ENCODE measurements at regions not wholly inside any gene's neighbourhood (a gene's known extent, or its start where the extent isn't known, plus 50 kb on each side); places are given as distances from the start of the nearest gene placed in this dataset.

- no peak for TF ChIP-seq CTCF (IDR thresholded peaks at IDR 0.05; ENCODE audit: extremely low read depth, insufficient read depth, missing control alignments)
- DNase-seq (ENCODE audit: low spot score): no peak
- in situ Hi-C loops (cut with MboI; ENCODE audit: low pct_unique_long_range_greater_than_20kb, low sequenced_read_pairs, unreplicated experiment): no loop called here
Measured at GRCh38 chr4:145307763-145308430, 127.5 kb upstream of the OTUD4 start.

GRCh38 chr4:145307120-145307519 lies 126.7 kb upstream of the OTUD4 start:
- no peak for TF ChIP-seq CTCF (IDR thresholded peaks at IDR 0.05; ENCODE audit: extremely low read depth, insufficient read depth, missing control alignments)
- no peak for DNase-seq (ENCODE audit: low spot score)
- in situ Hi-C loops (cut with MboI; ENCODE audit: low pct_unique_long_range_greater_than_20kb, low sequenced_read_pairs, unreplicated experiment): no loop called here

DNA sequence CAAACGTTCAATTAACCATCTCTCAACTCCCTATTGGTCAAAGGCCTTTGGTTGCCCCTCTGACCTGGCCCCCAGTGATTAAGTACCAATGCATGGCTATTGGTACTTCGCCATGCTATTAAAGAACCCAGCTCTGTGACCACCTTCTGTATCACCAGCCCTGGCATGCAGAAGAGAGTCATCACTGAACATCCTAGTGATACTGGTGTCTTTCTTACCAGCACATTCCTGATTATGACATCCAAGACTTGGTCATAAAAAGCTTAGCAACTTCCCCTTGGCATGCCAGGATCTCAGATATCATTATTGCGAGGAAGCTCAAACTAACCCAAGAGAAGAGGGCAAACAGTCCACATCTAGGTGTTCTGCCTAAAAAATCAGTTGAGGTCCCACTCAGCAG lies 122.3 kb upstream of the OTUD4 start:
- DNase-seq (ENCODE audit: low spot score): no peak
- in situ Hi-C loops (cut with MboI; ENCODE audit: low pct_unique_long_range_greater_than_20kb, low sequenced_read_pairs, unreplicated experiment): no loop called here
- TF ChIP-seq CTCF (IDR thresholded peaks at IDR 0.05; ENCODE audit: extremely low read depth, insufficient read depth, missing control alignments): no peak

GRCh38 chr4:145301386-145302080 lies 121.1 kb upstream of the OTUD4 start:
- TF ChIP-seq CTCF (IDR thresholded peaks at IDR 0.05; ENCODE audit: extremely low read depth, insufficient read depth, missing control alignments): no peak
- DNase-seq (ENCODE audit: low spot score): no peak
- in situ Hi-C loops (cut with MboI; ENCODE audit: low pct_unique_long_range_greater_than_20kb, low sequenced_read_pairs, unreplicated experiment): no loop called here

- DNase-seq (ENCODE audit: low spot score): peak; percentile 26
- in situ Hi-C loops (cut with MboI; ENCODE audit: low pct_unique_long_range_greater_than_20kb, low sequenced_read_pairs, unreplicated experiment): no loop called here
- TF ChIP-seq CTCF (IDR thresholded peaks at IDR 0.05; ENCODE audit: extremely low read depth, insufficient read depth, missing control alignments): no peak
Measured at GRCh38 chr4:145299380-145300076, 119.1 kb upstream of the OTUD4 start.

DNA sequence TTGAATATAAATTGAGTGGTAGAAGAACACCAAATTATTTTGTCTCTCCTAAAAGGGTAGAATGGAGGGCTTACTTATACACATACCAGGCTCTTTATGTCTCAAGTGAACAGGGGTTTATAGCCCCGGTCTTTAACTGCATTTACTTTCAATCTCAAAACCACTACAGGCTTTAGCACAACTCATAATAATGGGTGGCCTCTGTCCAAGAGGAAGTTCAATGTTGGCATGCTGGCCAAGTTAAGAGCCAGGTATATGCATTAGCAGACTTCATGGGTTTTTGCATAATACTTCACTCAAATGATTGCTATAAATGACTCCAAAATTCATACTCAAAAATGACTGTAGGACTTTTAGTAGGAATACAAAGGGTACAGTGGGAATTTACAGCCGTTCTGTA lies 118.5 kb upstream of the OTUD4 start:
- in situ Hi-C loops (cut with MboI; ENCODE audit: low pct_unique_long_range_greater_than_20kb, low sequenced_read_pairs, unreplicated experiment): no loop called here
- no peak for TF ChIP-seq CTCF (IDR thresholded peaks at IDR 0.05; ENCODE audit: extremely low read depth, insufficient read depth, missing control alignments)
- DNase-seq (ENCODE audit: low spot score): no peak
